Calu3 (cell line): ENCODE measurements at regions not wholly inside any gene's neighbourhood (a gene's known extent, or its start where the extent isn't known, plus 50 kb on each side); places are given as distances from the start of the nearest gene placed in this dataset.

Experiments used
- BruUV-seq: library from RNA; stranded (reverse); fragments of 400-500 nt; replicated peaks from 2 replicates; lab custom pipeline; 2021; lab: Mats Ljungman, UMichigan
- CTCF ChIA-PET: fragments of 300-600 bp; sonication (Branson Sonifier 250); formaldehyde crosslinking; loops from one replicate; lab custom pipeline; 2022; ENCODE audit warnings: antibody characterized with exemption; lab: Charles Lee
- DNase-seq: peaks from one replicate; pipeline ENCODE4 v3.0.0; 2022
- H3K27ac Mint-ChIP-seq: one replicate; pipeline ENCODE4 v1.8.0; 2022; ENCODE audit warnings: mixed read lengths; ENCODE audit not compliant: unreplicated experiment
- H3K27me3 Mint-ChIP-seq: one replicate; pipeline ENCODE4 v1.8.0; 2022; ENCODE audit warnings: mixed read lengths; ENCODE audit not compliant: unreplicated experiment
- H3K36me3 Mint-ChIP-seq: one replicate; pipeline ENCODE4 v1.8.0; 2022; ENCODE audit warnings: mild to moderate bottlenecking, moderate library complexity, mixed read lengths; ENCODE audit not compliant: insufficient read depth, unreplicated experiment
- H3K4me1 Mint-ChIP-seq: one replicate; pipeline ENCODE4 v1.8.0; 2022; ENCODE audit warnings: mild to moderate bottlenecking, low read depth, mixed read lengths; ENCODE audit not compliant: unreplicated experiment
- H3K4me3 Mint-ChIP-seq: one replicate; pipeline ENCODE4 v1.8.0; 2022; ENCODE audit warnings: mild to moderate bottlenecking, low read depth, moderate library complexity, mixed read lengths; ENCODE audit not compliant: unreplicated experiment
- H3K9me3 Mint-ChIP-seq: one replicate; pipeline ENCODE4 v1.8.0; 2022; ENCODE audit warnings: low read depth, mixed read lengths; ENCODE audit not compliant: unreplicated experiment
- CTCF ChIP-seq: fragments of 200-600 bp; IDR thresholded peaks from one replicate; pipeline ENCODE4 v1.8.0; 2022; ENCODE audit warnings: antibody characterized with exemption; ENCODE audit not compliant: unreplicated experiment
- intact Hi-C: fragments of 100-400 bp; cut with micrococcal nuclease; formaldehyde crosslinking; loops from one replicate; pipeline ENCODE4 v1.10.0; 2022; ENCODE audit not compliant: unreplicated experiment

- intact Hi-C loops = no loop called here
- H3K4me1 Mint-ChIP-seq = no peaks in the 10 kb centered on the region
- BruUV-seq = no TSS peak
- DNase-seq = no peak
- no peaks in the 10 kb centered on the region for H3K27me3 Mint-ChIP-seq
- no peak overlapping the region for H3K4me3 Mint-ChIP-seq
- no peaks in the 10 kb centered on the region for H3K9me3 Mint-ChIP-seq
- H3K36me3 Mint-ChIP-seq = peaks cover 4% of the 10 kb centered on the region
- TF ChIP-seq CTCF = no peak
- CTCF ChIA-PET = no interaction called here
- H3K27ac Mint-ChIP-seq = no peak overlapping the region
These were observed 146.3 kb upstream of the EEPD1 start for GRCh38 chr7:36006636-36007229.

- CTCF ChIA-PET = interaction anchor here (0.6 kb wide), 1 partner anchor 1949 kb away, joined by 6 read pairs; no protein-coding TSS in a partner anchor
- Mint-ChIP-seq H3K27me3 (no peaks in the 10 kb centered on the region), H3K4me1 (no peaks in the 10 kb centered on the region), H3K36me3 (no peaks in the 10 kb centered on the region), H3K4me3 (no peak overlapping the region), H3K9me3 (no peaks in the 10 kb centered on the region), H3K27ac (no peak overlapping the region)
- intact Hi-C loops = no loop called here
- no peak for DNase-seq
- no TSS peak for BruUV-seq
- no peak for TF ChIP-seq CTCF
These were observed 142.1 kb upstream of the EEPD1 start for GRCh38 chr7:36010656-36011587.

GRCh38 chr7:36011588-36011965 lies 141.5 kb upstream of the EEPD1 start:
- Mint-ChIP-seq H3K27ac (no peak overlapping the region), H3K36me3 (no peaks in the 10 kb centered on the region), H3K4me3 (no peak overlapping the region), H3K27me3 (no peaks in the 10 kb centered on the region), H3K4me1 (no peaks in the 10 kb centered on the region), H3K9me3 (no peaks in the 10 kb centered on the region)
- CTCF ChIA-PET = interaction anchor here (0.6 kb wide), 1 partner anchor 1950 kb away, joined by 6 read pairs; no protein-coding TSS in a partner anchor
- no peak for TF ChIP-seq CTCF
- intact Hi-C loops = no loop called here
- no TSS peak for BruUV-seq
- no peak for DNase-seq

GRCh38 chr7:36013246-36014014 lies 139.6 kb upstream of the EEPD1 start:
- no peaks in the 10 kb centered on the region for H3K36me3 Mint-ChIP-seq
- H3K4me1 Mint-ChIP-seq = no peaks in the 10 kb centered on the region
- CTCF ChIA-PET = interaction anchor here (0.7 kb wide), 2 partner anchors 9 to 588 kb away, joined by 3 read pairs; no protein-coding TSS in a partner anchor
- no peaks in the 10 kb centered on the region for H3K9me3 Mint-ChIP-seq
- no peak overlapping the region for H3K4me3 Mint-ChIP-seq
- DNase-seq = no peak
- BruUV-seq = no TSS peak
- H3K27ac Mint-ChIP-seq = no peak overlapping the region
- intact Hi-C loops = no loop called here
- no peaks in the 10 kb centered on the region for H3K27me3 Mint-ChIP-seq
- no peak for TF ChIP-seq CTCF
